IMR-90 (cell line): ENCODE measurements at regions not wholly inside any gene's neighbourhood (a gene's known extent, or its start where the extent isn't known, plus 50 kb on each side); places are given as distances from the start of the nearest gene placed in this dataset.

ENCODE experiments used
- ATAC-seq: fragments of 200-7000 bp; cut with Tn5 transposase; 2 replicates; pipeline ENCODE4 v1.9.1; 2020; ENCODE audit warnings: low read depth, mild to moderate bottlenecking, moderate library complexity
- BruUV-seq: library from RNA; stranded (reverse); fragments of 400-500 nt; replicated peaks from 2 replicates; lab custom pipeline; 2021; lab: Mats Ljungman, UMichigan
- CTCF ChIA-PET: fragments of 300-600 bp; formaldehyde crosslinking; extraction: SDS; loops from one replicate; lab custom pipeline; 2021; ENCODE audit warnings: antibody characterized with exemption; lab: Yijun Ruan, JAX
- POLR2A ChIA-PET: fragments of 300-600 bp; sonication (Branson Sonifier 250); formaldehyde crosslinking; loops from one replicate; lab custom pipeline; 2022; ENCODE audit warnings: antibody characterized with exemption; ENCODE audit not compliant: unreplicated experiment; lab: Charles Lee
- DNase-seq: peaks from one replicate; pipeline ENCODE4 v3.0.0; 2013
- H2AFZ ChIP-seq: replicated peaks from 2 replicates; pipeline ENCODE3; 2013; ENCODE audit warnings: low read length, mild to moderate bottlenecking; ENCODE audit not compliant: poor library complexity
- H2AK5ac ChIP-seq: 2 replicates; pipeline ENCODE4 v1.6.1; 2013; ENCODE audit warnings: low read depth, low read length, inconsistent platforms
- H2AK9ac ChIP-seq: replicated peaks from 2 replicates; pipeline ENCODE3; 2013; ENCODE audit warnings: mild to moderate bottlenecking, low read depth, low read length, moderate library complexity; ENCODE audit not compliant: poor library complexity
- H2BK120ac ChIP-seq: 2 replicates; pipeline ENCODE4 v1.6.1; 2013; ENCODE audit warnings: low read depth, low read length, inconsistent platforms
- H2BK15ac ChIP-seq: 3 replicates; pipeline ENCODE4 v1.6.1; 2013; ENCODE audit warnings: low read depth, low read length, inconsistent platforms
- H2BK20ac ChIP-seq: 2 replicates; pipeline ENCODE4 v1.6.1; 2013; ENCODE audit warnings: low read depth, mild to moderate bottlenecking, inconsistent platforms, low read length, moderate library complexity
- H2BK5ac ChIP-seq: 2 replicates; pipeline ENCODE4 v1.6.1; 2013; ENCODE audit warnings: mild to moderate bottlenecking, low read depth, low read length, inconsistent platforms; ENCODE audit not compliant: poor library complexity, severe bottlenecking
- H3K14ac ChIP-seq: replicated peaks from 2 replicates; pipeline ENCODE4 v1.6.1; 2013; ENCODE audit warnings: low read depth, low read length, inconsistent platforms
- H3K18ac ChIP-seq: 2 replicates; pipeline ENCODE4 v1.6.1; 2013; ENCODE audit warnings: low read depth, low read length, control low read depth
- H3K23ac ChIP-seq: 2 replicates; pipeline ENCODE4 v1.6.1; 2013; ENCODE audit warnings: low read depth, low read length, inconsistent platforms
- H3K27ac ChIP-seq: 2 replicates; pipeline ENCODE4 v1.5.1; 2013; ENCODE audit warnings: mild to moderate bottlenecking, control low read depth, low read length; ENCODE audit not compliant: insufficient read depth
- H3K27me3 ChIP-seq: 2 replicates; pipeline ENCODE4 v1.6.1; 2013; ENCODE audit warnings: low read length; ENCODE audit not compliant: control insufficient read depth, insufficient read depth
- H3K36me3 ChIP-seq: 2 replicates; pipeline ENCODE4 v1.6.1; 2013; ENCODE audit warnings: low read length, mixed read lengths; ENCODE audit not compliant: control insufficient read depth, insufficient read depth
- H3K4ac ChIP-seq: 2 replicates; pipeline ENCODE4 v1.6.1; 2013; ENCODE audit warnings: low read depth, low read length, inconsistent platforms
- H3K4me1 ChIP-seq: 2 replicates; pipeline ENCODE4 v1.6.1; 2013; ENCODE audit warnings: low read length, mixed read lengths; ENCODE audit not compliant: control insufficient read depth, insufficient read depth
- H3K4me2 ChIP-seq: 2 replicates; pipeline ENCODE4 v1.6.1; 2013; ENCODE audit warnings: low read depth, mild to moderate bottlenecking, control low read depth, low read length, moderate library complexity
- H3K4me3 ChIP-seq: 2 replicates; pipeline ENCODE4 v1.5.1; 2013; ENCODE audit warnings: low read depth, mild to moderate bottlenecking, control low read depth, low read length, moderate library complexity; ENCODE audit not compliant: insufficient read depth
- H3K56ac ChIP-seq: 2 replicates; pipeline ENCODE4 v1.6.1; 2013; ENCODE audit warnings: low read length, inconsistent platforms; ENCODE audit not compliant: insufficient read depth; ENCODE audit errors: extremely low read depth
- H3K79me1 ChIP-seq, 2 experiments: 2 replicates each; pipeline ENCODE4 v1.6.1; 2013; ENCODE audit warnings: low read length in 2 of 2, inconsistent platforms in 1 of 2, low read depth in 1 of 2
- H3K9ac ChIP-seq: 2 replicates; pipeline ENCODE4 v1.6.1; 2013; ENCODE audit warnings: low read depth, low read length, control low read depth
- H3K9me1 ChIP-seq: 2 replicates; pipeline ENCODE4 v1.6.1; 2013; ENCODE audit warnings: low read length, inconsistent platforms; ENCODE audit not compliant: insufficient read depth
- H3K9me3 ChIP-seq: 2 replicates; pipeline ENCODE4 v1.6.1; 2013; ENCODE audit warnings: low read length; ENCODE audit not compliant: control insufficient read depth, insufficient read depth
- H4K20me1 ChIP-seq: 2 replicates; pipeline ENCODE4 v1.6.1; 2013; ENCODE audit warnings: low read length, inconsistent platforms; ENCODE audit not compliant: insufficient read depth
- H4K5ac ChIP-seq: 2 replicates; pipeline ENCODE4 v1.6.1; 2013; ENCODE audit warnings: mild to moderate bottlenecking, low read depth, low read length, control low read depth
- H4K8ac ChIP-seq, 2 experiments: 2 replicates each; pipeline ENCODE4 v1.6.1; 2013; ENCODE audit warnings: low read depth in 2 of 2, low read length in 2 of 2, control low read depth in 1 of 2, inconsistent platforms in 1 of 2
- H4K91ac ChIP-seq: 2 replicates; pipeline ENCODE4 v1.6.1; 2013; ENCODE audit warnings: low read depth, low read length, inconsistent platforms; ENCODE audit not compliant: insufficient read depth
- BHLHE40 ChIP-seq: fragments of 150-350 bp; IDR thresholded peaks from 2 replicates; pipeline ENCODE4 v1.6.1; 2016; ENCODE audit warnings: mild to moderate bottlenecking, low read depth, low read length
- CEBPB ChIP-seq: IDR thresholded peaks from 2 replicates; pipeline ENCODE4 v1.6.1; 2012; ENCODE audit warnings: low read depth, low read length, improper control_type of control experiment
- CHD1 ChIP-seq: IDR thresholded peaks from 2 replicates; pipeline ENCODE4 v1.6.1; 2012; ENCODE audit warnings: low read depth, low read length, improper control_type of control experiment
- CTCF ChIP-seq: conservative IDR thresholded peaks from 2 replicates; pipeline ENCODE4 v1.5.1; 2012; ENCODE audit warnings: mild to moderate bottlenecking, low read depth, low read length, improper control_type of control experiment
- ELK1 ChIP-seq: fragments of 150-350 bp; IDR thresholded peaks from 2 replicates; pipeline ENCODE4 v1.6.1; 2016; ENCODE audit warnings: low read depth, mild to moderate bottlenecking, low read length, moderate library complexity, borderline replicate concordance
- FOS ChIP-seq: fragments of 150-350 bp; IDR thresholded peaks from 2 replicates; pipeline ENCODE4 v1.6.1; 2016; ENCODE audit warnings: low read depth, low read length
- POLR2A ChIP-seq: IDR thresholded peaks from 2 replicates; pipeline ENCODE4 v1.6.1; 2012; ENCODE audit warnings: mild to moderate bottlenecking, low read depth, low read length
- RAD21 ChIP-seq: IDR thresholded peaks from 2 replicates; pipeline ENCODE4 v1.6.1; 2012; ENCODE audit warnings: low read length, improper control_type of control experiment
- RCOR1 ChIP-seq: IDR thresholded peaks from 2 replicates; pipeline ENCODE4 v1.6.1; 2012; ENCODE audit warnings: mild to moderate bottlenecking, low read length, improper control_type of control experiment; ENCODE audit not compliant: insufficient replicate concordance
- RFX5 ChIP-seq: IDR thresholded peaks from 2 replicates; pipeline ENCODE4 v1.8.0; 2012; ENCODE audit warnings: low read depth, mild to moderate bottlenecking, low read length, moderate library complexity
- SMC3 ChIP-seq: fragments of 150-350 bp; IDR thresholded peaks from 2 replicates; pipeline ENCODE4 v1.6.1; 2016; ENCODE audit warnings: low read depth, mild to moderate bottlenecking, antibody characterized with exemption, low read length, moderate library complexity
- WGBS, 2 experiments: methylation state at CpG; one replicate each; pipeline versions ENCODE4 v1.1.5 to v1.1.7; 2013; ENCODE audit warnings: missing lambda C conversion rate in 2 of 2; ENCODE audit not compliant: insufficient read length in 1 of 2; ENCODE audit errors: extremely low coverage in 2 of 2; 5-methylcytosine and 5-hydroxymethylcytosine counted together
- dilution Hi-C: fragments of 300-500 bp; cut with HindIII; formaldehyde crosslinking; loops from one replicate; pipeline ENCODE4 v1.14.3; 2018; ENCODE audit warnings: low sequenced_read_pairs; ENCODE audit not compliant: unreplicated experiment
- in situ Hi-C: fragments of 300-500 bp; cut with MboI; formaldehyde crosslinking; loops from 3 replicates; pipeline ENCODE4 v1.14.3; 2019; ENCODE audit warnings: low sequenced_read_pairs, inconsistent platforms, mixed read lengths
- intact Hi-C: fragments of 100-400 bp; cut with micrococcal nuclease; formaldehyde crosslinking; loops from 2 replicates; pipeline ENCODE4 v1.10.0; 2022

DNA sequence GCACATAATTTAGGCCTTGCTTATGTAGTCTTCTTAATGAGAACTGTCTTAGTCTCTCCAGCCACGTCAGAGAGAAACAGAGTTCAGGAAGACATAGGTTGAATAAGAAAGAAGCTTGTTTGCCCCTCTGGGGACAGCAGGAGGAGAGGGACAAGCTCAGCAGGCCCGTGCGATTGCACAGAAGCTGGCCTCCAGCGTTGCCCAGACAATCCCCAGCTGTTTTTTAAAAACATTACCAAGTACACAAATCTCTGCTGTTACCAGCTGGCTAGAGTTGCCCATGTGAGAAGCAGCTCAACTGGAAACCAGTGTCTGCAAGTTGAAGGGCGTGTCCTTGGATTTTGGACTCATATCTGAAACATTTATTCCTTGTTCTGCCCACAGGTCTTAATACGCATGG is 232.6 kb downstream of the EFCAB11 start:
- no peak overlapping the region for H4K91ac ChIP-seq
- H3K27me3 ChIP-seq, result no peaks in the 10 kb centered on the region
- H3K14ac ChIP-seq, result no peak overlapping the region
- H3K4me2 ChIP-seq, result no peak overlapping the region
- no peak overlapping the region for H3K9ac ChIP-seq
- POLR2A ChIA-PET, result interaction anchor here (0.5 kb wide), 1 partner anchor 1191 kb away, joined by 3 read pairs; no protein-coding TSS in a partner anchor
- no peaks in the 10 kb centered on the region for H3K9me3 ChIP-seq
- H3K79me1 ChIP-seq, result no peaks in the 10 kb centered on the region
- no TSS peak for BruUV-seq
- H3K36me3 ChIP-seq, result no peaks in the 10 kb centered on the region
- H2AFZ ChIP-seq, result no peak overlapping the region
- no peak overlapping the region for H2AK5ac ChIP-seq
- H4K8ac ChIP-seq, result no peak overlapping the region
- H2BK15ac ChIP-seq, result no peak overlapping the region
- no peak overlapping the region for H2AK9ac ChIP-seq
- H3K56ac ChIP-seq, result no peak overlapping the region
- no peak overlapping the region for H3K18ac ChIP-seq
- no peak overlapping the region for H3K4ac ChIP-seq
- no peaks in the 10 kb centered on the region for H3K9me1 ChIP-seq
- intact Hi-C loops, result loop anchor here (1.0 kb wide), 1 partner anchor 18 kb away; no protein-coding TSS in a partner anchor
- WGBS, 2 experiments, result 80% methylated on average over 2 of the region's 6 CpGs; no CpG with 5 or more reads in 1 of the 2 experiments
- ATAC-seq, result peak; percentile 44
- TF ChIP-seq FOS (no peak), RAD21 (no peak), SMC3 (no peak), CHD1 (no peak), POLR2A (no peak), CEBPB (no peak), CTCF (no peak), ELK1 (no peak), RFX5 (no peak), BHLHE40 (no peak), RCOR1 (no peak)
- H3K27ac ChIP-seq, result no peak overlapping the region
- H4K5ac ChIP-seq, result no peak overlapping the region
- in situ Hi-C loops, result no loop called here
- no peak overlapping the region for H2BK120ac ChIP-seq
- CTCF ChIA-PET, result no interaction called here
- dilution Hi-C loops, result no loop called here
- H2BK20ac ChIP-seq, result no peak overlapping the region
- no peak overlapping the region for H2BK5ac ChIP-seq
- DNase-seq, result no peak
- H3K4me1 ChIP-seq, result no peaks in the 10 kb centered on the region
- H3K4me3 ChIP-seq, result no peak overlapping the region
- no peak overlapping the region for H3K23ac ChIP-seq
- no peaks in the 10 kb centered on the region for H4K20me1 ChIP-seq
